ENCODE measurements at regions not wholly inside any gene's neighbourhood (a gene's known extent, or its start where the extent isn't known, plus 50 kb on each side); places are given as distances from the start of the nearest gene placed in this dataset.
A peak's percentile ranks its signal among the peaks of the same experiment; 100 is the strongest.

DNA sequence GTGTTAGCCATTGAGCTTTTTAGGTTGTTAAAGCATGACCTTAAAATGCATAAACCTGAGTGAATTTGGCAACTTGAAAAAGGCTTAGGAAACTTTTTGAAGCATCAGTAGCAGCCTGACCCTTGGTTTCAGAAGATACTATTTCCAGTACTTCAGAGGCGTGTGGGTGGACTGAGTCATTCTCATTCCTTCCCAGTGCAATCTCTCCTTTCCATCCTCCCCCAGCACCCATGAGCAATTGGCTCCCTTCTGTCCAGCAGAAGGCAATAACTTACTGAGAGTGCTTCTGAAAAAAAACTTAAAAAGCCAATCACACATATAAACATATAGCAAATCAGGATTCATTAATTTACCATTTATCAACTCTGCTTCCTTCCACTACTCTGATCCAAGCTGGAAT is 299.3 kb upstream of the STXBP6 start (continued):
- no peak for TF ChIP-seq DZIP1 (CRISPR knock-in tag; IDR thresholded peaks at IDR 0.05)
- no peak for TF ChIP-seq ZSCAN21 (CRISPR knock-in tag; IDR thresholded peaks at IDR 0.05; ENCODE audit: borderline replicate concordance)

DNA sequence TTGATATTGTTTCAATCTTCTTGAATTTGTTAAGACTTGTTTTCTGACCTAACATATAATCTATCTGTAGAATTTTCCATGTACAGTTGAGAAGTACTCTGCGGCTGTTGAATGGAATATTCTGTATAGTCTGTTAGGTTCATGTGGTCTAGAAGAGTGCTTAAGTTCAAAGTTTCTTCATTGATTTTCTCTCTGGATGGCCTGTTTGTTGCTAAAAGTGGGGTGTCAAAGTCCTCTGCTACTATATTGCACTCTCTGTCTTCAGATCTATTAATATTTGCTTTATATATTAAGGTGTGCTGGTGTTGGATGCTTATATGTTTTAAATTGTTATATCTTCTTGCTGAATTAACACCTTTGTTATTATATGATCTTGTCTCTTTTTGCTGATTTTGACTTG is 290.9 kb upstream of the STXBP6 start:
- POLR2A ChIA-PET = no interaction called here
- CTCF ChIA-PET (ENCODE audit: low intra/inter-chr PET ratio, low total read pairs) = no interaction called here
- intact Hi-C loops (cut with micrococcal nuclease; ENCODE audit: unreplicated experiment) = no loop called here
- H2AFZ ChIP-seq (ENCODE audit: low read length) = no peak overlapping the region
- no peak overlapping the region for H3K4me3 ChIP-seq (replicated peaks in 1 of 3; ENCODE audit: insufficient read depth in 1 of 3, low read depth in 2 of 3, low read length in 3 of 3)
- no peaks in the 10 kb centered on the region for H3K27me3 ChIP-seq (ENCODE audit: control insufficient read depth in 1 of 2, insufficient read depth in 2 of 2, low read length in 2 of 2)
- H3K27ac ChIP-seq (ENCODE audit: extremely low read length, insufficient read depth, low read length) = no peak overlapping the region
- H3K4me2 ChIP-seq (ENCODE audit: low read depth, low read length) = no peak overlapping the region
- ATAC-seq = peak; percentile 100
- no peaks in the 10 kb centered on the region for H4K20me1 ChIP-seq (ENCODE audit: insufficient read depth, low read length)
- in situ Hi-C loops (cut with HindIII; ENCODE audit: extremely low pct_ligation_motif_present, low pct_unique_long_range_greater_than_20kb) = no loop called here
- no peak for DNase-seq (ENCODE audit: low spot score)
- H3K9ac ChIP-seq (ENCODE audit: insufficient read depth, low read depth, low read length) = no peak overlapping the region
- no peak for FAIRE-seq
- BruUV-seq (replicated peaks) = no TSS peak
- 5% methylated on average over 1 of the region's 1 CpG for WGBS (ENCODE audit: low lambda C conversion rate)
- no peaks in the 10 kb centered on the region for H3K36me3 ChIP-seq (replicated peaks in 1 of 2; ENCODE audit: control insufficient read depth in 1 of 2, insufficient read depth in 2 of 2, low read length in 2 of 2)
- H3K4me1 ChIP-seq (ENCODE audit: insufficient read depth, low read length) = no peaks in the 10 kb centered on the region
- peaks cover 97% of the 10 kb centered on the region for H3K9me3 ChIP-seq (ENCODE audit: low read length)
- no peaks in the 10 kb centered on the region for H3K79me2 ChIP-seq (ENCODE audit: insufficient read depth, low read length)
- 0 out of 4 replicates have a peak, but pooled peaks of 1 of the 2 experiments have one; percentile 36 for TF ChIP-seq EP300 (IDR thresholded peaks at IDR 0.05; ENCODE audit: low read depth in 2 of 2, low read length in 2 of 2)
- no peak for TF ChIP-seq EP300 (CRISPR knock-in tag; IDR thresholded peaks at IDR 0.05; ENCODE audit: borderline replicate concordance)
- TF ChIP-seq CREBL2 (CRISPR knock-in tag; IDR thresholded peaks at IDR 0.05; ENCODE audit: borderline replicate concordance) = no peak
- no peak for TF ChIP-seq ISX (CRISPR knock-in tag; conservative IDR thresholded peaks at IDR 0.05)
- TF ChIP-seq CREM (IDR thresholded peaks at IDR 0.05) = no peak
- TF ChIP-seq CREM (CRISPR knock-in tag; IDR thresholded peaks at IDR 0.05) = no peak
- no peak for TF ChIP-seq ZNF703 (CRISPR knock-in tag; IDR thresholded peaks at IDR 0.05; ENCODE audit: borderline replicate concordance)
- TF ChIP-seq MBD4 (IDR thresholded peaks at IDR 0.05; ENCODE audit: borderline replicate concordance, low read length) = 0 out of 2 replicates have a peak, but pooled peaks have one; percentile 37
- TF ChIP-seq ZNF264 (CRISPR knock-in tag; IDR thresholded peaks at IDR 0.05) = 0 out of 2 replicates have a peak, but pooled peaks have one; percentile 29
- TF ChIP-seq CCDC6 (CRISPR knock-in tag; IDR thresholded peaks at IDR 0.05) = no peak
- no peak for TF ChIP-seq CBFB (CRISPR knock-in tag; IDR thresholded peaks at IDR 0.05)
- TF ChIP-seq HNF4A (CRISPR knock-in tag; IDR thresholded peaks at IDR 0.05) = peak; percentile 83
- TF ChIP-seq HNRNPLL (IDR thresholded peaks at IDR 0.05; ENCODE audit: low read depth, low read length, poor library complexity, severe bottlenecking) = no peak
- TF ChIP-seq, protein P1, sequence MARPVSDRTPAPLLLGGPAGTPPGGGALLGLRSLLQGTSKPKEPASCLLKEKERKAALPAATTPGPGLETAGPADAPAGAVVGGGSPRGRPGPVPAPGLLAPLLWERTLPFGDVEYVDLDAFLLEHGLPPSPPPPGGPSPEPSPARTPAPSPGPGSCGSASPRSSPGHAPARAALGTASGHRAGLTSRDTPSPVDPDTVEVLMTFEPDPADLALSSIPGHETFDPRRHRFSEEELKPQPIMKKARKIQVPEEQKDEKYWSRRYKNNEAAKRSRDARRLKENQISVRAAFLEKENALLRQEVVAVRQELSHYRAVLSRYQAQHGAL (CRISPR knock-in tag; IDR thresholded peaks at IDR 0.05; ENCODE audit: not compliant biosample characterization) = peak; percentile 34
- TF ChIP-seq SIX4 (CRISPR knock-in tag; IDR thresholded peaks at IDR 0.05) = no peak
- no peak for TF ChIP-seq ZNF570 (CRISPR knock-in tag; IDR thresholded peaks at IDR 0.05; ENCODE audit: borderline replicate concordance)
- TF ChIP-seq MLX (CRISPR knock-in tag; IDR thresholded peaks at IDR 0.05) = no peak
- TF ChIP-seq MTA1 (CRISPR knock-in tag; IDR thresholded peaks at IDR 0.05; ENCODE audit: borderline replicate concordance) = no peak
- TF ChIP-seq XRCC5 (optimal IDR thresholded peaks at IDR 0.05; ENCODE audit: low read length) = no peak

All from HepG2 (cell line).